Naive B cell (primary cell): ENCODE measurements at regions not wholly inside any gene's neighbourhood (a gene's known extent, or its start where the extent isn't known, plus 50 kb on each side); places are given as distances from the start of the nearest gene placed in this dataset.

Source experiments
- ATAC-seq, 2 donors: fragments of 150-1000 bp; cut with Tn5 transposase; 2 replicates each; pipeline ENCODE4 v1.10.0; 2021; ENCODE audit warnings: low read depth in 2 of 2, mild to moderate bottlenecking in 2 of 2, moderate library complexity in 2 of 2
- DNase-seq: peaks from one replicate; pipeline ENCODE4 v3.0.0; 2022
- H3K27ac Mint-ChIP-seq, 6 donors: one replicate each; pipeline ENCODE4 v1.8.0; 2020 to 2022; ENCODE audit warnings: mild to moderate bottlenecking in 6 of 6, mixed read lengths in 6 of 6, moderate library complexity in 5 of 6, inconsistent platforms in 2 of 6
- H3K27me3 Mint-ChIP-seq, 3 donors: one replicate each; pipeline ENCODE4 v1.8.0; 2021 to 2022; ENCODE audit warnings: mixed read lengths in 3 of 3, mild to moderate bottlenecking in 1 of 3
- H3K36me3 Mint-ChIP-seq, 2 donors: one replicate each; pipeline ENCODE4 v1.8.0; 2020 to 2022; ENCODE audit warnings: mixed read lengths in 2 of 2, inconsistent platforms in 1 of 2, mild to moderate bottlenecking in 1 of 2
- H3K4me1 Mint-ChIP-seq, 3 donors: one replicate each; pipeline ENCODE4 v1.8.0; 2020 to 2022; ENCODE audit warnings: mixed read lengths in 3 of 3, inconsistent platforms in 1 of 3, mild to moderate bottlenecking in 1 of 3, moderate library complexity in 1 of 3
- H3K4me3 Mint-ChIP-seq, 8 donors: one replicate each; pipeline ENCODE4 v1.8.0; 2020 to 2022; ENCODE audit warnings: mild to moderate bottlenecking in 8 of 8, mixed read lengths in 8 of 8, moderate library complexity in 8 of 8, inconsistent platforms in 2 of 8
- H3K9me3 Mint-ChIP-seq, 7 donors: one replicate each; pipeline ENCODE4 v1.8.0; 2020 to 2022; ENCODE audit warnings: mixed read lengths in 7 of 7, mild to moderate bottlenecking in 5 of 7, inconsistent platforms in 2 of 7, moderate library complexity in 1 of 7

- no peak overlapping the region for H3K4me3 Mint-ChIP-seq
- H3K4me1 Mint-ChIP-seq, result no peaks in the 10 kb centered on the region
- ATAC-seq (no peak), DNase-seq (no peak)
- peaks cover 0 to 6% (median under 1%) of the 10 kb centered on the region in 3 donors for H3K27me3 Mint-ChIP-seq
- peaks cover 0 to 10% (median under 1%) of the 10 kb centered on the region in 7 donors for H3K9me3 Mint-ChIP-seq
- H3K36me3 Mint-ChIP-seq, result no peaks in the 10 kb centered on the region
- no peak overlapping the region for H3K27ac Mint-ChIP-seq
Observed at GRCh38 chrX:45379236-45379635, 178.6 kb upstream of the DIPK2B start.

- H3K27me3 Mint-ChIP-seq, result peaks cover 0 to 8% (median 5%) of the 10 kb centered on the region in 3 donors
- no peak overlapping the region for H3K4me3 Mint-ChIP-seq
- no peak overlapping the region for H3K27ac Mint-ChIP-seq
- peaks cover 13 to 16% of the 10 kb centered on the region in 2 donors for H3K36me3 Mint-ChIP-seq
- peaks cover 8 to 55% (median 32%) of the 10 kb centered on the region in 7 donors for H3K9me3 Mint-ChIP-seq
- DNase-seq (no peak), ATAC-seq (no peak)
- no peaks in the 10 kb centered on the region for H3K4me1 Mint-ChIP-seq
Observed at GRCh38 chrX:45372151-45372550, 171.5 kb upstream of the DIPK2B start.

GRCh38 chrX:45368705-45369104 is 168.0 kb upstream of the DIPK2B start:
- ATAC-seq (no peak), DNase-seq (no peak)
- Mint-ChIP-seq H3K27ac (no peak overlapping the region), H3K36me3 (peaks cover 13 to 16% of the 10 kb centered on the region in 2 donors), H3K27me3 (peaks cover 0 to 3% (median 1%) of the 10 kb centered on the region in 3 donors), H3K4me3 (no peak overlapping the region), H3K4me1 (no peaks in the 10 kb centered on the region), H3K9me3 (peaks cover 6 to 59% (median 31%) of the 10 kb centered on the region in 7 donors)

- Mint-ChIP-seq H3K4me3 (no peak overlapping the region), H3K9me3 (peaks cover 4 to 34% (median 16%) of the 10 kb centered on the region in 7 donors), H3K27me3 (peaks cover 0 to 19% (median 7%) of the 10 kb centered on the region in 3 donors), H3K4me1 (no peaks in the 10 kb centered on the region), H3K27ac (no peak overlapping the region), H3K36me3 (peaks cover 9 to 11% of the 10 kb centered on the region in 2 donors)
- ATAC-seq (no peak), DNase-seq (no peak)
Observed at GRCh38 chrX:45363596-45363995, 162.9 kb upstream of the DIPK2B start.

GRCh38 chrX:45360571-45360970 is 159.9 kb upstream of the DIPK2B start:
- Mint-ChIP-seq H3K4me3 (no peak overlapping the region), H3K27ac (no peak overlapping the region), H3K9me3 (peaks cover 0 to 26% (median 8%) of the 10 kb centered on the region in 7 donors), H3K4me1 (no peaks in the 10 kb centered on the region), H3K27me3 (peaks cover 0 to 23% (median 7%) of the 10 kb centered on the region in 3 donors), H3K36me3 (no peaks in the 10 kb centered on the region)
- DNase-seq, result no peak
- no peak for ATAC-seq

GRCh38 chrX:45358392-45358791 is 157.7 kb upstream of the DIPK2B start:
- Mint-ChIP-seq H3K4me1 (no peaks in the 10 kb centered on the region), H3K9me3 (peaks cover 0 to 14% (median 8%) of the 10 kb centered on the region in 7 donors), H3K36me3 (no peaks in the 10 kb centered on the region), H3K4me3 (no peak overlapping the region), H3K27me3 (peaks cover 1 to 23% (median 7%) of the 10 kb centered on the region in 3 donors), H3K27ac (no peak overlapping the region)
- ATAC-seq, result no peak
- no peak for DNase-seq

GRCh38 chrX:45353456-45353855 is 152.8 kb upstream of the DIPK2B start:
- ATAC-seq (no peak), DNase-seq (no peak)
- peaks cover 0 to 11% (median 3%) of the 10 kb centered on the region in 3 donors for H3K27me3 Mint-ChIP-seq
- peaks cover 0 to 9% of the 10 kb centered on the region in 2 donors for H3K36me3 Mint-ChIP-seq
- H3K9me3 Mint-ChIP-seq, result peaks cover 7 to 30% (median 18%) of the 10 kb centered on the region in 7 donors
- H3K4me1 Mint-ChIP-seq, result no peaks in the 10 kb centered on the region
- no peak overlapping the region for H3K27ac Mint-ChIP-seq
- no peak overlapping the region for H3K4me3 Mint-ChIP-seq

GRCh38 chrX:45352611-45353010 is 151.9 kb upstream of the DIPK2B start:
- DNase-seq, result no peak
- Mint-ChIP-seq H3K4me3 (no peak overlapping the region), H3K9me3 (peaks cover 5 to 30% (median 18%) of the 10 kb centered on the region in 7 donors), H3K27me3 (peaks cover 0 to 8% (median 3%) of the 10 kb centered on the region in 3 donors), H3K4me1 (no peaks in the 10 kb centered on the region), H3K36me3 (peaks cover 0 to 9% of the 10 kb centered on the region in 2 donors), H3K27ac (no peak overlapping the region)
- ATAC-seq, result no peak

- no peak for ATAC-seq
- peaks cover 0 to 9% of the 10 kb centered on the region in 2 donors for H3K36me3 Mint-ChIP-seq
- peaks cover 0 to 8% (median 3%) of the 10 kb centered on the region in 3 donors for H3K27me3 Mint-ChIP-seq
- H3K4me1 Mint-ChIP-seq, result no peaks in the 10 kb centered on the region
- no peak overlapping the region for H3K4me3 Mint-ChIP-seq
- H3K27ac Mint-ChIP-seq, result no peak overlapping the region
- DNase-seq, result no peak
- peaks cover 5 to 22% (median 16%) of the 10 kb centered on the region in 7 donors for H3K9me3 Mint-ChIP-seq
Observed at GRCh38 chrX:45351478-45351877, 150.8 kb upstream of the DIPK2B start.

GRCh38 chrX:45348296-45348695 is 147.6 kb upstream of the DIPK2B start:
- Mint-ChIP-seq H3K36me3 (peaks cover 0 to 9% of the 10 kb centered on the region in 2 donors), H3K27ac (no peak overlapping the region), H3K27me3 (peaks cover 0 to 8% (median under 1%) of the 10 kb centered on the region in 3 donors), H3K4me1 (no peaks in the 10 kb centered on the region), H3K4me3 (no peak overlapping the region), H3K9me3 (peaks cover 5 to 16% (median 8%) of the 10 kb centered on the region in 7 donors)
- no peak for DNase-seq
- no peak for ATAC-seq

- no peak overlapping the region for H3K4me3 Mint-ChIP-seq
- peaks cover 5 to 16% (median 8%) of the 10 kb centered on the region in 7 donors for H3K9me3 Mint-ChIP-seq
- no peaks in the 10 kb centered on the region for H3K4me1 Mint-ChIP-seq
- no peak for ATAC-seq
- H3K27ac Mint-ChIP-seq, result no peak overlapping the region
- H3K27me3 Mint-ChIP-seq, result peaks cover 0 to 8% (median 0%) of the 10 kb centered on the region in 3 donors
- peaks cover 0 to 9% of the 10 kb centered on the region in 2 donors for H3K36me3 Mint-ChIP-seq
- DNase-seq, result no peak
Observed at GRCh38 chrX:45347877-45348276, 147.2 kb upstream of the DIPK2B start.

GRCh38 chrX:45344594-45344993 is 143.9 kb upstream of the DIPK2B start:
- no peaks in the 10 kb centered on the region for H3K36me3 Mint-ChIP-seq

GRCh38 chrX:45329217-45329616 is 128.5 kb upstream of the DIPK2B start:
- H3K9me3 Mint-ChIP-seq, result peaks cover 0 to 3% (median 0%) of the 10 kb centered on the region in 7 donors
- DNase-seq, result no peak
- H3K36me3 Mint-ChIP-seq, result no peaks in the 10 kb centered on the region
- no peak for ATAC-seq
- peaks cover 7 to 21% (median 9%) of the 10 kb centered on the region in 3 donors for H3K27me3 Mint-ChIP-seq
- no peak overlapping the region for H3K27ac Mint-ChIP-seq
- no peak overlapping the region for H3K4me3 Mint-ChIP-seq
- no peaks in the 10 kb centered on the region for H3K4me1 Mint-ChIP-seq

More at GRCh38 chrX:45344594-45344993, 143.9 kb upstream of the DIPK2B start:
- H3K4me3 Mint-ChIP-seq, result no peak overlapping the region
- peaks cover 0 to 4% (median 0%) of the 10 kb centered on the region in 7 donors for H3K9me3 Mint-ChIP-seq
- no peaks in the 10 kb centered on the region for H3K4me1 Mint-ChIP-seq
- DNase-seq (no peak), ATAC-seq (no peak)
- no peak overlapping the region for H3K27ac Mint-ChIP-seq
- no peaks in the 10 kb centered on the region for H3K27me3 Mint-ChIP-seq

- H3K27me3 Mint-ChIP-seq, result peaks cover 7 to 21% (median 9%) of the 10 kb centered on the region in 3 donors
Observed at GRCh38 chrX:45324941-45325340, 124.3 kb upstream of the DIPK2B start.

More at GRCh38 chrX:45324941-45325340, 124.3 kb upstream of the DIPK2B start:
- DNase-seq (no peak), ATAC-seq (no peak)
- no peak overlapping the region for H3K4me3 Mint-ChIP-seq
- no peaks in the 10 kb centered on the region for H3K4me1 Mint-ChIP-seq
- no peaks in the 10 kb centered on the region for H3K9me3 Mint-ChIP-seq
- no peak overlapping the region for H3K27ac Mint-ChIP-seq
- no peaks in the 10 kb centered on the region for H3K36me3 Mint-ChIP-seq
